K562 (cell line): ENCODE measurements at regions not wholly inside any gene's neighbourhood (a gene's known extent, or its start where the extent isn't known, plus 50 kb on each side); places are given as distances from the start of the nearest gene placed in this dataset.

Source experiments
- ATAC-seq: fragments of 200-7000 bp; cut with Tn5 transposase; 3 replicates; pipeline ENCODE4 v1.9.1; 2020; ENCODE audit warnings: moderate library complexity
- BruUV-seq: library from RNA; stranded (reverse); fragments of 400-500 nt; replicated peaks from 2 replicates; lab custom pipeline; 2021; lab: Mats Ljungman, UMichigan
- CTCF ChIA-PET: fragments of 300-600 bp; formaldehyde crosslinking; extraction: SDS; loops from one replicate; lab custom pipeline; 2021; ENCODE audit warnings: low intra/inter-chr PET ratio; lab: Yijun Ruan, JAX
- POLR2A ChIA-PET: fragments of 300-600, 350-650 bp; sonication (Branson Sonifier 250); formaldehyde crosslinking; extraction: SDS; loops from one replicate; lab custom pipeline; 2021; ENCODE audit warnings: antibody characterized with exemption, inconsistent platforms; lab: Yijun Ruan, JAX
- DNase-seq, 4 experiments: peaks; one replicate each; pipeline versions ENCODE4 v3.0.0 to v3.0.0-alpha.2; 2011 to 2018; ENCODE audit warnings: low spot score in 3 of 4, mixed read lengths in 3 of 4; ENCODE audit errors: extremely low read depth in 1 of 4
- FAIRE-seq: peaks from 2 replicates; lab custom pipeline; 2011; peaks lifted over from hg19 to GRCh38; lab: Jason Lieb, UNC
- H2AFZ ChIP-seq: 2 replicates; pipeline ENCODE4 v1.6.0; 2011; ENCODE audit warnings: low read depth, low read length, control low read depth, inconsistent platforms
- H3K27ac ChIP-seq: fragments of 200-600 bp; 3 replicates; pipeline ENCODE4 v1.8.0; 2011; ENCODE audit warnings: low read depth, mild to moderate bottlenecking, control low read depth, inconsistent platforms, low read length, moderate library complexity, mixed read lengths; ENCODE audit errors: extremely low read depth
- H3K27me3 ChIP-seq, 2 experiments: fragments of 300-600 bp in 1 of 2; 2 replicates in 1 of 2; 3 replicates in 1 of 2; pipeline versions ENCODE4 v1.6.0 to v1.8.0; 2011; ENCODE audit warnings: inconsistent platforms in 2 of 2, low read length in 2 of 2, mild to moderate bottlenecking in 1 of 2, mixed read lengths in 1 of 2, moderate library complexity in 1 of 2; ENCODE audit not compliant: control insufficient read depth in 2 of 2, insufficient read depth in 2 of 2
- H3K36me3 ChIP-seq: fragments of 300-600 bp; 3 replicates; pipeline ENCODE4 v1.8.0; 2011; ENCODE audit warnings: mild to moderate bottlenecking, low read length, inconsistent platforms; ENCODE audit not compliant: control insufficient read depth, insufficient read depth
- H3K4me1 ChIP-seq, 2 experiments: fragments of 200-600 bp in 1 of 2; replicated peaks in 1 of 2; 2 replicates in 1 of 2; 3 replicates in 1 of 2; pipeline versions ENCODE4 v1.5.1 to v1.8.0; 2011; ENCODE audit warnings: inconsistent platforms in 2 of 2, low read length in 2 of 2, mild to moderate bottlenecking in 1 of 2, mixed read lengths in 1 of 2, moderate library complexity in 1 of 2; ENCODE audit not compliant: control insufficient read depth in 2 of 2, insufficient read depth in 2 of 2
- H3K4me2 ChIP-seq: 2 replicates; pipeline ENCODE4 v1.6.1; 2011; ENCODE audit warnings: low read length, control low read depth, inconsistent platforms, mixed read lengths; ENCODE audit not compliant: insufficient read depth
- H3K4me3 ChIP-seq: fragments of 200-600 bp; sonication (generic), shearing (Covaris generic); 2 replicates; pipeline ENCODE4 v1.5.1; 2016; ENCODE audit warnings: control low read depth, inconsistent platforms
- H3K79me2 ChIP-seq: fragments of 200-600 bp; 3 replicates; pipeline ENCODE4 v1.8.0; 2011; ENCODE audit warnings: low read length, inconsistent platforms; ENCODE audit not compliant: control insufficient read depth, insufficient read depth
- H3K9ac ChIP-seq, 2 experiments: 2 replicates each; pipeline versions ENCODE4 v1.6.0 to v1.6.1; 2011; ENCODE audit warnings: low read depth in 2 of 2, low read length in 2 of 2, control low read depth in 1 of 2, inconsistent platforms in 1 of 2, mild to moderate bottlenecking in 1 of 2, mixed read lengths in 1 of 2; ENCODE audit not compliant: insufficient read depth in 1 of 2
- H3K9me1 ChIP-seq: one replicate; pipeline ENCODE4 v1.6.0; 2011; ENCODE audit warnings: inconsistent platforms, mild to moderate bottlenecking, low read length, moderate library complexity; ENCODE audit not compliant: control insufficient read depth, insufficient read depth
- H3K9me3 ChIP-seq: replicated peaks from 2 replicates; pipeline ENCODE4 v1.5.1; 2011; ENCODE audit warnings: low read depth, low read length, inconsistent platforms; ENCODE audit not compliant: control insufficient read depth, insufficient read depth
- H4K20me1 ChIP-seq: replicated peaks from 2 replicates; pipeline ENCODE4 v1.6.1; 2011; ENCODE audit warnings: low read length, inconsistent platforms, mixed read lengths; ENCODE audit not compliant: control insufficient read depth, insufficient read depth
- E2F3 ChIP-seq: fragments of 250-450 bp; sonication (Bioruptor Pico); IDR thresholded peaks from 2 replicates; pipeline ENCODE4 v1.4.0; 2020; ENCODE audit warnings: mild to moderate bottlenecking
- HNRNPL ChIP-seq: fragments of 200-400 bp; formaldehyde crosslinking; IDR thresholded peaks from 2 replicates; pipeline ENCODE4 v1.6.1; 2017; ENCODE audit warnings: low read depth, mild to moderate bottlenecking, low read length
- HNRNPLL ChIP-seq: fragments of 200-400 bp; formaldehyde crosslinking; IDR thresholded peaks from 2 replicates; pipeline ENCODE4 v1.6.1; 2017; ENCODE audit warnings: low read length, low read depth, mild to moderate bottlenecking; ENCODE audit not compliant: poor library complexity, severe bottlenecking
- RAD21 ChIP-seq, 2 experiments: fragments of 250-450 bp in 1 of 2; fragments of 450-650 bp in 1 of 2; sonication (Bioruptor Pico) in 1 of 2; formaldehyde crosslinking in 1 of 2; IDR thresholded peaks in 1 of 2; conservative IDR thresholded peaks in 1 of 2; 2 replicates each; pipeline versions ENCODE4 v1.4.0 to v1.8.0; 2020 to 2022; ENCODE audit warnings: mild to moderate bottlenecking in 2 of 2, moderate library complexity in 1 of 2
- SIRT6 ChIP-seq: IDR thresholded peaks from one replicate; pipeline ENCODE4 v1.6.1; 2012; ENCODE audit warnings: low read depth, mild to moderate bottlenecking, control low read depth, inconsistent platforms, low read length, moderate library complexity
- WGBS: fragments of 100-300 bp; shearing (Covaris generic); methylation state at CpG from one replicate; pipeline ENCODE4 v1.1.6; 2016; ENCODE audit warnings: low coverage, mixed read lengths; ENCODE audit not compliant: insufficient coverage; ENCODE audit errors: missing lambda C conversion rate; 5-methylcytosine and 5-hydroxymethylcytosine counted together
- in situ Hi-C: fragments of 300-500 bp; cut with MboI; formaldehyde crosslinking; loops from 4 replicates; pipeline ENCODE4 v1.15.0; 2018; ENCODE audit warnings: inconsistent platforms, mixed read lengths
- intact Hi-C: fragments of 100-400 bp; cut with micrococcal nuclease; formaldehyde crosslinking; loops from 2 replicates; pipeline ENCODE4 v1.14.2; 2022
- TF ChIP-seq, protein P1 (sequence below): fragments of 200-400 bp; formaldehyde crosslinking; IDR thresholded peaks from 2 replicates; pipeline ENCODE4 v1.6.1; 2017; ENCODE audit warnings: mild to moderate bottlenecking, low read depth, low read length, moderate library complexity
- TF ChIP-seq, protein P2 (sequence below): sonication (generic); formaldehyde crosslinking; IDR thresholded peaks from 2 replicates; pipeline ENCODE4 v1.8.1; 2023; ENCODE audit warnings: mild to moderate bottlenecking, missing genetic modification reagents

DNA sequence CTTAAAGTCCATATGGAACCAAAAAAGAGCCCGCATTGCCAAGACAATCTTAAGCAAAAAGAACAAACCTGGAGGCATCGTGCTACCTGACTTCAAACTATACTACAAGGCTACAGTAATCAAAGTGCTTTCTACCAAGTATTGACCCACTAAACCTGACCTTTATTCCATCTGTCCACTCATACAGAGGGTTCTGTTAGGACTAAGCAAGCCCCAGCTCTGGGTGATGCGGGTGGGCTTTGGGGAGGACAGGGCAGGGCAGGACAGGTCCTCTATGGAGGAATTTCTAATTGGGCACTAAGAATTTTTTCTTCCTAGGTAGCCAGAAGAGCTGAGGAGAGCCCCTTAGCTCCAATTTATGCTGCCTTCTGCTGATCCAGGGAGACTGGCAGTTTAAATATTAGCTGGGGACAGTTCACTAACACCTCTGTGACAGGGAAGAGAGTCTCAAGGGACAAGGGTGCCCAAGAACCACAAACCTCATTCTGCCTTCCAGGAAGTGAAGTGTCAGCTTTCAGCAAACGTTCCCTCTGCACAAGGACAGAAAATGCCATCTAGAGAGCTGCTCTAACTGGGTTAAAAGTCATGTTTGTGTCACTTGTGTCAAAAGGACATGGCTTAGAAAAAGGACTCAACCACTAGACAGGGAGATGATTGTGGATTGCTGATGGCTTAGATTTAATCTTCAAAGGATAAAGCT, 143.2 kb downstream of the KIT start (continued):
- TF ChIP-seq, protein P1, sequence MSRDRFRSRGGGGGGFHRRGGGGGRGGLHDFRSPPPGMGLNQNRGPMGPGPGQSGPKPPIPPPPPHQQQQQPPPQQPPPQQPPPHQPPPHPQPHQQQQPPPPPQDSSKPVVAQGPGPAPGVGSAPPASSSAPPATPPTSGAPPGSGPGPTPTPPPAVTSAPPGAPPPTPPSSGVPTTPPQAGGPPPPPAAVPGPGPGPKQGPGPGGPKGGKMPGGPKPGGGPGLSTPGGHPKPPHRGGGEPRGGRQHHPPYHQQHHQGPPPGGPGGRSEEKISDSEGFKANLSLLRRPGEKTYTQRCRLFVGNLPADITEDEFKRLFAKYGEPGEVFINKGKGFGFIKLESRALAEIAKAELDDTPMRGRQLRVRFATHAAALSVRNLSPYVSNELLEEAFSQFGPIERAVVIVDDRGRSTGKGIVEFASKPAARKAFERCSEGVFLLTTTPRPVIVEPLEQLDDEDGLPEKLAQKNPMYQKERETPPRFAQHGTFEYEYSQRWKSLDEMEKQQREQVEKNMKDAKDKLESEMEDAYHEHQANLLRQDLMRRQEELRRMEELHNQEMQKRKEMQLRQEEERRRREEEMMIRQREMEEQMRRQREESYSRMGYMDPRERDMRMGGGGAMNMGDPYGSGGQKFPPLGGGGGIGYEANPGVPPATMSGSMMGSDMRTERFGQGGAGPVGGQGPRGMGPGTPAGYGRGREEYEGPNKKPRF, result no peak
- TF ChIP-seq SIRT6 (no peak), HNRNPLL (no peak)
- TF ChIP-seq, protein P2, sequence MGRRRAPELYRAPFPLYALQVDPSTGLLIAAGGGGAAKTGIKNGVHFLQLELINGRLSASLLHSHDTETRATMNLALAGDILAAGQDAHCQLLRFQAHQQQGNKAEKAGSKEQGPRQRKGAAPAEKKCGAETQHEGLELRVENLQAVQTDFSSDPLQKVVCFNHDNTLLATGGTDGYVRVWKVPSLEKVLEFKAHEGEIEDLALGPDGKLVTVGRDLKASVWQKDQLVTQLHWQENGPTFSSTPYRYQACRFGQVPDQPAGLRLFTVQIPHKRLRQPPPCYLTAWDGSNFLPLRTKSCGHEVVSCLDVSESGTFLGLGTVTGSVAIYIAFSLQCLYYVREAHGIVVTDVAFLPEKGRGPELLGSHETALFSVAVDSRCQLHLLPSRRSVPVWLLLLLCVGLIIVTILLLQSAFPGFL (CRISPR knock-in tag), result no peak

DNA sequence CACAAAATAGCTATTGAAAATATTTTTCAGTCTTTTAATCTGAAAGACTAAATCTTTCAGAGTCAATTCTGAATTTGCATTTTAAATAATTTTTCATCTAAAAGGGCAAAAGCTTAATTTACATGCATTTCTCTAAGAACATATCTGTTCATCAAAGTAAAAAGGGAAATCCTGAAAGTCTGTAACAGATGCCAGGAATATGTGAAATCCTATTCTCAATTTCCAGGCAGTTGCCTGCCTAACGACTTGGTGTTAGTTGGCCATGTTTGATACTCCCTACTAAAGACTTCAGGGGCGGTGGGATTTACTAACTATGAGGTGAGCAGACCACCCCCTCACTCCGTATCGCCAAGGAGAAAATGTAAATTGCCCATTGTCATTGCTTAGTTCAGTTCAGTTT, 136.8 kb downstream of the KIT start:
- no peaks in the 10 kb centered on the region for H3K27me3 ChIP-seq
- no TSS peak for BruUV-seq
- ATAC-seq (no peak), DNase-seq (no peak), FAIRE-seq (no peak)
- CTCF ChIA-PET, result no interaction called here
- no peaks in the 10 kb centered on the region for H3K4me1 ChIP-seq
- no peak overlapping the region for H3K4me3 ChIP-seq
- no peaks in the 10 kb centered on the region for H3K9me1 ChIP-seq
- no peaks in the 10 kb centered on the region for H3K79me2 ChIP-seq
- H3K9ac ChIP-seq, result no peak overlapping the region
- no peak overlapping the region for H2AFZ ChIP-seq
- H3K9me3 ChIP-seq, result no peaks in the 10 kb centered on the region
- in situ Hi-C loops (loop anchor here (5.0 kb wide), 1 partner anchor 38 kb away; no protein-coding TSS in a partner anchor), intact Hi-C loops (no loop called here)
- POLR2A ChIA-PET, result interaction anchor here (0.9 kb wide), 1 partner anchor 10 kb away, joined by 3 read pairs; no protein-coding TSS in a partner anchor
- 0% methylated on average over 4 of the region's 4 CpGs for WGBS
- no peak overlapping the region for H3K4me2 ChIP-seq
- no peaks in the 10 kb centered on the region; the same call in 1 of the 2 replicates for H4K20me1 ChIP-seq
- no peaks in the 10 kb centered on the region for H3K36me3 ChIP-seq
- no peak for TF ChIP-seq RAD21 (CRISPR knock-in tag; conservative IDR thresholded peaks at IDR 0.05 in 1 of 2, IDR thresholded peaks at IDR 0.05 in 1 of 2)
- no peak for TF ChIP-seq HNRNPL
- TF ChIP-seq E2F3 (CRISPR knock-in tag), result no peak
- H3K27ac ChIP-seq, result no peak overlapping the region
